ENCODE measurements at regions not wholly inside any gene's neighbourhood (a gene's known extent, or its start where the extent isn't known, plus 50 kb on each side); places are given as distances from the start of the nearest gene placed in this dataset.

- DNase-seq (no peak), ATAC-seq (no peak)
- no peaks in the 10 kb centered on the region for H3K4me1 ChIP-seq (ENCODE audit: low read depth)
- no peak overlapping the region for H3K4me3 ChIP-seq
- no peaks in the 10 kb centered on the region for H3K9me3 ChIP-seq
- TF ChIP-seq CTCF (IDR thresholded peaks at IDR 0.05), result no peak
- no peaks in the 10 kb centered on the region for H3K36me3 ChIP-seq (ENCODE audit: low read depth)
- intact Hi-C loops (cut with DNase I, micrococcal nuclease), result no loop called here
These were observed 66.6 kb downstream of the YIPF5 start for GRCh38 chr5:144103611-144104485.

- H3K4me3 ChIP-seq, result no peak overlapping the region
- intact Hi-C loops (cut with DNase I, micrococcal nuclease), result no loop called here
- TF ChIP-seq CTCF (IDR thresholded peaks at IDR 0.05), result no peak
- DNase-seq (no peak), ATAC-seq (no peak)
- no peaks in the 10 kb centered on the region for H3K4me1 ChIP-seq (ENCODE audit: low read depth)
- no peaks in the 10 kb centered on the region for H3K36me3 ChIP-seq (ENCODE audit: low read depth)
- no peaks in the 10 kb centered on the region for H3K9me3 ChIP-seq
These were observed 65.1 kb downstream of the YIPF5 start for GRCh38 chr5:144105371-144105770.

- TF ChIP-seq CTCF (IDR thresholded peaks at IDR 0.05), result no peak
- ATAC-seq, result no peak
- no peak for DNase-seq
- no peaks in the 10 kb centered on the region for H3K9me3 ChIP-seq
- intact Hi-C loops (cut with DNase I, micrococcal nuclease), result no loop called here
- no peaks in the 10 kb centered on the region for H3K36me3 ChIP-seq (ENCODE audit: low read depth)
- H3K4me3 ChIP-seq, result no peak overlapping the region
- no peaks in the 10 kb centered on the region for H3K4me1 ChIP-seq (ENCODE audit: low read depth)
These were observed 62.3 kb downstream of the YIPF5 start for GRCh38 chr5:144108131-144108530.

All from mucosa of descending colon (tissue), 3 donors.